ENCODE measurements at regions not wholly inside any gene's neighbourhood (a gene's known extent, or its start where the extent isn't known, plus 50 kb on each side); places are given as distances from the start of the nearest gene placed in this dataset.

- Histone ChIP-seq H3K4me3 (no peak overlapping the region), H3K27ac (no peak overlapping the region), H3K9me3 (no peaks in the 10 kb centered on the region), H3K4me1 (peaks cover 0 to 8% (median 0%) of the 10 kb centered on the region in 4 donors), H3K36me3 (no peaks in the 10 kb centered on the region), H3K27me3 (no peaks in the 10 kb centered on the region)
- 22 to 38% (median 30%) methylated on average over 4 of the region's 4 CpGs for WGBS, 5 donors
- TF ChIP-seq POLR2A (IDR thresholded peaks at IDR 0.05), result no peak
- TF ChIP-seq EP300 (IDR thresholded peaks at IDR 0.05), result no peak
- no peak for TF ChIP-seq POLR2AphosphoS5 (IDR thresholded peaks at IDR 0.05)
- TF ChIP-seq, protein P1, sequence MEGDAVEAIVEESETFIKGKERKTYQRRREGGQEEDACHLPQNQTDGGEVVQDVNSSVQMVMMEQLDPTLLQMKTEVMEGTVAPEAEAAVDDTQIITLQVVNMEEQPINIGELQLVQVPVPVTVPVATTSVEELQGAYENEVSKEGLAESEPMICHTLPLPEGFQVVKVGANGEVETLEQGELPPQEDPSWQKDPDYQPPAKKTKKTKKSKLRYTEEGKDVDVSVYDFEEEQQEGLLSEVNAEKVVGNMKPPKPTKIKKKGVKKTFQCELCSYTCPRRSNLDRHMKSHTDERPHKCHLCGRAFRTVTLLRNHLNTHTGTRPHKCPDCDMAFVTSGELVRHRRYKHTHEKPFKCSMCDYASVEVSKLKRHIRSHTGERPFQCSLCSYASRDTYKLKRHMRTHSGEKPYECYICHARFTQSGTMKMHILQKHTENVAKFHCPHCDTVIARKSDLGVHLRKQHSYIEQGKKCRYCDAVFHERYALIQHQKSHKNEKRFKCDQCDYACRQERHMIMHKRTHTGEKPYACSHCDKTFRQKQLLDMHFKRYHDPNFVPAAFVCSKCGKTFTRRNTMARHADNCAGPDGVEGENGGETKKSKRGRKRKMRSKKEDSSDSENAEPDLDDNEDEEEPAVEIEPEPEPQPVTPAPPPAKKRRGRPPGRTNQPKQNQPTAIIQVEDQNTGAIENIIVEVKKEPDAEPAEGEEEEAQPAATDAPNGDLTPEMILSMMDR (IDR thresholded peaks at IDR 0.05), result no peak
- intact Hi-C loops (cut with DNase I; ENCODE audit: low total_unique reads), result no loop called here
- DNase-seq, result peak in 1 of 2 donors; percentile 13
Observed at GRCh38 chr7:67990003-67990402, 993.4 kb downstream of the TYW1 start.

- DNase-seq, result no peak
- no peaks in the 10 kb centered on the region for H3K9me3 ChIP-seq
- TF ChIP-seq, protein P1 (IDR thresholded peaks at IDR 0.05), result no peak
- TF ChIP-seq POLR2A (IDR thresholded peaks at IDR 0.05), result no peak
- no peak for TF ChIP-seq EP300 (IDR thresholded peaks at IDR 0.05)
- no peak for TF ChIP-seq POLR2AphosphoS5 (IDR thresholded peaks at IDR 0.05)
- WGBS, 5 donors, result 91 to 97% (median 93%) methylated on average over 2 of the region's 2 CpGs
- H3K4me1 ChIP-seq, result peaks cover 0 to 8% (median 0%) of the 10 kb centered on the region in 4 donors
- no peak overlapping the region for H3K27ac ChIP-seq
- H3K27me3 ChIP-seq, result no peaks in the 10 kb centered on the region
- intact Hi-C loops (cut with DNase I; ENCODE audit: low total_unique reads), result no loop called here
- no peak overlapping the region for H3K4me3 ChIP-seq
- H3K36me3 ChIP-seq, result no peaks in the 10 kb centered on the region
Observed at GRCh38 chr7:67990716-67991115, 994.1 kb downstream of the TYW1 start.

DNA sequence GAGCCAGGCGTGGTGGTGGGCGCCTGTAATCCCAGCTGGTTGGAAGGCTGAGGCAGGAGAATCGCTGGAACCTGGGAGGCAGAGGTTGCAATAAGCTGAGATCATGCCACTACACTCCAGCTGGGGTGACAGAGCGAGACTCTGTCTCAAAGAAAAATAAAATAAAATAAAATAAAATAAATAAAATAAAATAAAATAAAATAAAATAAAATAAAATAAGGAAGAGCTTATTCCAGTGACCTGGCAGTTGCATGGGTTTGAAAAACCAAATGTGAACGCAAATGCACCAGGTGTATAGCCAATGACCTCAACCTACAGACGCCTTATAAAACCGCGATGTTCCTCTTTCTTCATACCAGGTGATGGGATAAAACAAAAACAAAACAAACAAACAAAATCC lies 995.7 kb downstream of the TYW1 start:
- peaks cover 0 to 8% (median 0%) of the 10 kb centered on the region in 4 donors for H3K4me1 ChIP-seq
- H3K4me3 ChIP-seq, result no peak overlapping the region
- no peak for TF ChIP-seq POLR2A (IDR thresholded peaks at IDR 0.05)
- TF ChIP-seq, protein P1 (IDR thresholded peaks at IDR 0.05), result no peak
- no peak for TF ChIP-seq EP300 (IDR thresholded peaks at IDR 0.05)
- no peak for TF ChIP-seq POLR2AphosphoS5 (IDR thresholded peaks at IDR 0.05)
- no peaks in the 10 kb centered on the region for H3K36me3 ChIP-seq
- no peaks in the 10 kb centered on the region for H3K9me3 ChIP-seq
- no peaks in the 10 kb centered on the region for H3K27me3 ChIP-seq
- intact Hi-C loops (cut with DNase I; ENCODE audit: low total_unique reads), result no loop called here
- 87 to 93% (median 89%) methylated on average over 8 of the region's 8 CpGs for WGBS, 5 donors
- H3K27ac ChIP-seq, result no peak overlapping the region
- no peak for DNase-seq

- H3K27ac ChIP-seq, result no peak overlapping the region
- 94 to 97% (median 96%) methylated on average over 6 of the region's 6 CpGs for WGBS, 5 donors
- intact Hi-C loops (cut with DNase I; ENCODE audit: low total_unique reads), result no loop called here
- no peak overlapping the region for H3K4me3 ChIP-seq
- H3K27me3 ChIP-seq, result no peaks in the 10 kb centered on the region
- no peak for DNase-seq
- TF ChIP-seq, protein P1 (IDR thresholded peaks at IDR 0.05), result no peak
- no peak for TF ChIP-seq POLR2A (IDR thresholded peaks at IDR 0.05)
- no peak for TF ChIP-seq EP300 (IDR thresholded peaks at IDR 0.05)
- TF ChIP-seq POLR2AphosphoS5 (IDR thresholded peaks at IDR 0.05), result no peak
- no peaks in the 10 kb centered on the region for H3K4me1 ChIP-seq
- no peaks in the 10 kb centered on the region for H3K36me3 ChIP-seq
- peaks cover 0 to 6% (median 0%) of the 10 kb centered on the region in 4 donors for H3K9me3 ChIP-seq
Observed at GRCh38 chr7:68005992-68006391, 1009.4 kb downstream of the TYW1 start.
